CD4-positive, CD25-positive, alpha-beta regulatory T cell (primary cell): ENCODE measurements at regions not wholly inside any gene's neighbourhood (a gene's known extent, or its start where the extent isn't known, plus 50 kb on each side); places are given as distances from the start of the nearest gene placed in this dataset.

Source experiments
- ATAC-seq, 2 donors: fragments of 150-1000 bp; cut with Tn5 transposase; one replicate each; pipeline ENCODE4 v1.10.0; 2021; ENCODE audit warnings: low read depth in 2 of 2, moderate number of reproducible peaks in 2 of 2, moderate library complexity in 1 of 2
- DNase-seq, 3 donors: peaks; one replicate each; pipeline versions ENCODE4 v3.0.0 to v3.0.0-alpha.2; 2012 to 2022; ENCODE audit warnings: mixed read lengths in 1 of 3
- H3K27ac ChIP-seq: one replicate; pipeline ENCODE4 v1.7.0; 2013; ENCODE audit warnings: mild to moderate bottlenecking, low read length; ENCODE audit not compliant: insufficient read depth, poor library complexity, severe bottlenecking
- H3K27me3 ChIP-seq: one replicate; pipeline ENCODE4 v1.7.0; 2013; ENCODE audit warnings: low read length; ENCODE audit not compliant: control insufficient read depth, insufficient read depth
- H3K36me3 ChIP-seq: one replicate; pipeline ENCODE4 v1.7.0; 2013; ENCODE audit warnings: mild to moderate bottlenecking, low read length, moderate library complexity; ENCODE audit not compliant: control insufficient read depth, insufficient read depth
- H3K4me1 ChIP-seq: 2 replicates; pipeline ENCODE4 v1.7.0; 2013; ENCODE audit warnings: mild to moderate bottlenecking, low read length; ENCODE audit not compliant: insufficient read depth, control insufficient read depth, poor library complexity, severe bottlenecking
- H3K4me3 ChIP-seq: one replicate; pipeline ENCODE4 v1.7.0; 2013; ENCODE audit warnings: low read depth, mild to moderate bottlenecking, low read length, moderate library complexity
- H3K9me3 ChIP-seq, 2 experiments: 1 replicate in 1 of 2; 2 replicates in 1 of 2; pipeline ENCODE4 v1.7.0; 2013; ENCODE audit warnings: low read length in 2 of 2, mild to moderate bottlenecking in 1 of 2, moderate library complexity in 1 of 2; ENCODE audit not compliant: control insufficient read depth in 2 of 2
- H3K27ac Mint-ChIP-seq, 3 donors: one replicate each; pipeline ENCODE4 v1.8.0; 2020 to 2022; ENCODE audit warnings: mild to moderate bottlenecking in 3 of 3, mixed read lengths in 3 of 3, moderate library complexity in 2 of 3
- H3K27me3 Mint-ChIP-seq: one replicate; pipeline ENCODE4 v1.8.0; 2022; ENCODE audit warnings: mild to moderate bottlenecking, mixed read lengths
- H3K36me3 Mint-ChIP-seq: one replicate; pipeline ENCODE4 v1.8.0; 2020; ENCODE audit warnings: mixed read lengths
- H3K4me1 Mint-ChIP-seq, 4 donors: one replicate each; pipeline ENCODE4 v1.8.0; 2020 to 2022; ENCODE audit warnings: mixed read lengths in 4 of 4, mild to moderate bottlenecking in 1 of 4
- H3K4me3 Mint-ChIP-seq, 4 donors: one replicate each; pipeline ENCODE4 v1.8.0; 2020 to 2022; ENCODE audit warnings: mild to moderate bottlenecking in 4 of 4, mixed read lengths in 4 of 4, moderate library complexity in 3 of 4
- H3K9me3 Mint-ChIP-seq, 7 donors: one replicate each; pipeline ENCODE4 v1.8.0; 2020 to 2022; ENCODE audit warnings: mixed read lengths in 7 of 7, mild to moderate bottlenecking in 3 of 7, moderate library complexity in 2 of 7

DNA sequence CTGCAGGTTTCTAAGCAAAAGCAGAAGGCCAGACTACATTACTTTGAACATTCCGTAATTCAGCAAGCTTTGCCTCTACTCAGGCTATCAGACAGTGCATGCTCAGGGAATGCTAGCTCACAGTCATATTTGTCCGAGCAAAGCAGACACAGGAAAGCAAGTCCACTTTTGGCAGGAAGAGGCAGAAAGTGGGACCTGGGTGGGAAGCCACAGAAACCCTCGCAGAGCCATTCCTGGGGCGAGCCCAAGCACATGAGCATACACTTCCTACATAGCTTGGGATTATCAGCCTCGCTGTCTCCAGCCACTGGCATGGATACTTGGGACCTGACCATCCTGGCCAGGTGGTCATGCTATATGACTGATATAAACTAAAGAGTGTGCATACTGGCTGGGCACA lies 113.3 kb downstream of the TRIM29 start:
- no peak overlapping the region for H3K27ac ChIP-seq
- H3K9me3 Mint-ChIP-seq = no peaks in the 10 kb centered on the region
- H3K27me3 ChIP-seq = no peaks in the 10 kb centered on the region
- no peaks in the 10 kb centered on the region for H3K27me3 Mint-ChIP-seq
- H3K4me3 Mint-ChIP-seq = no peak overlapping the region
- no peaks in the 10 kb centered on the region for H3K36me3 Mint-ChIP-seq
- no peak for DNase-seq
- no peaks in the 10 kb centered on the region for H3K36me3 ChIP-seq
- H3K4me1 ChIP-seq = no peaks in the 10 kb centered on the region
- no peak for ATAC-seq
- H3K27ac Mint-ChIP-seq = no peak overlapping the region
- H3K4me3 ChIP-seq = no peak overlapping the region
- H3K9me3 ChIP-seq = no peaks in the 10 kb centered on the region
- no peaks in the 10 kb centered on the region for H3K4me1 Mint-ChIP-seq

DNA sequence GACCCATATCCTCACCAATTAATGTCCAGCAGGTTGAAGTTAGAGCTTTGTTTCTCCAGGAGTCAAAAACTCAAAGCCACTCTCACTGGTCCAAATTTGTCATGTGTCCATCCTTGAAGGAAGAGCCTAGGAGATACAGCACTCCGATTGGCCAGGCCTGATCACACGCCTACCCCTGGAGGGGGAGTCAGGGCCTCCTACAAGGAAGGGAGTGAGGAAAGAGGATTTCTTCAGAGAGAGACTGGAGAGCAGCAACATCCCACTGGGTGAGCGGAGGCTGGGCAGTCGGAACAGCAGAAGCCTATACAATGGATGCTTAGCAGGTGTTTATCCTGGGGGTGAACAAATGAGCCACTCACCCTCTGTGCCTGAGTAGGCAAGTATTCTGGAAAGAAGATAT lies 113.9 kb downstream of the TRIM29 start:
- H3K4me1 Mint-ChIP-seq = no peaks in the 10 kb centered on the region
- H3K36me3 ChIP-seq = no peaks in the 10 kb centered on the region
- no peaks in the 10 kb centered on the region for H3K27me3 ChIP-seq
- no peaks in the 10 kb centered on the region for H3K36me3 Mint-ChIP-seq
- ATAC-seq (no peak), DNase-seq (no peak)
- H3K9me3 Mint-ChIP-seq = no peaks in the 10 kb centered on the region
- H3K4me3 ChIP-seq = no peak overlapping the region
- no peaks in the 10 kb centered on the region for H3K9me3 ChIP-seq
- H3K27me3 Mint-ChIP-seq = no peaks in the 10 kb centered on the region
- no peak overlapping the region for H3K27ac Mint-ChIP-seq
- no peak overlapping the region for H3K4me3 Mint-ChIP-seq
- H3K27ac ChIP-seq = no peak overlapping the region
- H3K4me1 ChIP-seq = no peaks in the 10 kb centered on the region

DNA sequence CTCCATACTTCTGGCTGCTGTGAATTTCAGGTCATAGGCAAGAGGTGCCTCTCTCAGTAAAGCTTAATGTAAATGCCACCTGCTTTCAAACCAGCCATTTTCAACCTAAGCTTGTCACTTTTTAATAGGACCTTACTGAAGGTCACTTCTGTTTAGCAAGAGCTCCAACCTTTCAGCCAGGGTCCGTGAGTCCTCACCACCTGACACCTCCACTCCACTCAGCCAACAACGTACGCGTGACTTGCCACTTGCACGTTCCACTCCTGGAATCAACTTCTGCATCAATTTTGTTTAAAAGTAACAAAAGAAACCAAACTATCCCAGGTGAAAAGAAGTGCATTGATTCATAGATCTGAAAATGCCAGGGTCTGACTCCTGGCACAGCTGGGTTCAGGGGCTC lies 114.4 kb downstream of the TRIM29 start:
- Histone ChIP-seq H3K4me3 (no peak overlapping the region), H3K27ac (no peak overlapping the region), H3K36me3 (no peaks in the 10 kb centered on the region), H3K27me3 (no peaks in the 10 kb centered on the region), H3K9me3 (no peaks in the 10 kb centered on the region), H3K4me1 (no peaks in the 10 kb centered on the region)
- Mint-ChIP-seq H3K4me3 (no peak overlapping the region), H3K4me1 (no peaks in the 10 kb centered on the region), H3K27me3 (no peaks in the 10 kb centered on the region), H3K9me3 (no peaks in the 10 kb centered on the region), H3K27ac (no peak overlapping the region), H3K36me3 (no peaks in the 10 kb centered on the region)
- ATAC-seq (no peak), DNase-seq (no peak)

DNA sequence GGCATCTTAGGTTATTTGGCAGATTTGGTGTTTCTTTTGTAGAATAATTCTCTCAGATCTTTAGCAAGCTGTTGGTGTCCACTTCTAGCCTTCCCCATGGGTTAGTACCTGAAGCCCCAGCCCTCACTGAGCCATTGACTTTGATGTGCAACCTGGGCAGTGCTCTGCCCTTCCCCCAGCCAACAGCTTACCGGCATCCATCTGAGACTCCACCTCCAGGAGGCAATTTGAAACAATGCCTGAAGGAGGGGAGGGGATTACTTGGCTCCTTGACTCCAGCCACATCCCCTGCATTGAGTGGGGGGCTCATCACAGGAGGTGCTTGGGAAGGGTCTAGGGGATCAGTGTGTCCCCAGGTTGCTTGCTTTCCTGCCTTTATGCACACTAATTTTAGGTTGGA lies 114.8 kb downstream of the TRIM29 start:
- Mint-ChIP-seq H3K4me1 (no peaks in the 10 kb centered on the region), H3K27me3 (no peaks in the 10 kb centered on the region), H3K36me3 (no peaks in the 10 kb centered on the region), H3K9me3 (no peaks in the 10 kb centered on the region), H3K27ac (no peak overlapping the region), H3K4me3 (no peak overlapping the region)
- ATAC-seq (no peak), DNase-seq (no peak)
- Histone ChIP-seq H3K27ac (no peak overlapping the region), H3K36me3 (no peaks in the 10 kb centered on the region), H3K4me3 (no peak overlapping the region), H3K9me3 (no peaks in the 10 kb centered on the region), H3K4me1 (no peaks in the 10 kb centered on the region), H3K27me3 (no peaks in the 10 kb centered on the region)

DNA sequence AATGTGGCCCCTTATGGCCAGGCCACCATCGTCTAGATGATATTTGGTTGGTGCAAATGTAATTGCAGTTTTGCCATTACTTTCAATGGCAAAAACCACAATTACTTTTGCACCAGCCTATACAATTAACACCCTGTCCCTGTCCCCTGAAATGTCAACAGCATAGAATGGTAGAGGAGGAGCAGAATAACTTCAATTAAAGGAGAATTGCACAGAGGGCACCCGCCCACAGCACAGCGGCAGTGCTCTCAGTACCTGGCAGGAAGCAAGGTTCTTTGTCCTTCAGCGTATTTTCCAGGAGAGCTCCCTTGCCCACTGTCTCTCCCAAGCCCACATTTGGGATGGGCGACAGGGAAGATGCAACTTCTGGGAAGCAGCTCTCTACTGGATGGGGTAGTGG lies 115.3 kb downstream of the TRIM29 start:
- Mint-ChIP-seq H3K4me1 (no peaks in the 10 kb centered on the region), H3K36me3 (no peaks in the 10 kb centered on the region), H3K27ac (no peak overlapping the region), H3K9me3 (peaks cover 0 to under 1% (median 0%) of the 10 kb centered on the region in 7 donors), H3K27me3 (no peaks in the 10 kb centered on the region), H3K4me3 (no peak overlapping the region)
- Histone ChIP-seq H3K27ac (no peak overlapping the region), H3K9me3 (no peaks in the 10 kb centered on the region), H3K4me1 (no peaks in the 10 kb centered on the region), H3K4me3 (no peak overlapping the region), H3K36me3 (no peaks in the 10 kb centered on the region), H3K27me3 (no peaks in the 10 kb centered on the region)
- DNase-seq (no peak), ATAC-seq (no peak)

DNA sequence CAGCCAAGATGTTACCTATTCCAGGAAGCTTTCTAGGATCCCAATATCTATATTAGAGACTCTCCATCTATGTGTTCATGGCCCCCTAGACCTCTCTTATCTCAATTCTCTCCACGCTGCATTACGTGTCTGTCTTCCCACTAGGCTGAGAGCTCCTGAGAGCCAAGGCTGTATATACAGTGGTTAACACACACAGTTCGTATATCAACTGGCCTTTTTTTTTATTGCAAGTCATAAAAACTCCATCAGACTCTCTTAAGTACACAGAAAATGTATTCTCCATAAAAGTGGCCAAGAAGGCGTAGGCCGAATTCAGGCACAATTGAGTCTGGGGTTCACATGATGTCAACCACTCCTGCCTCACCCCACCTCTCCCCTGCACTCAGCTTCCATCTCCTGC lies 115.9 kb downstream of the TRIM29 start:
- H3K4me3 Mint-ChIP-seq = no peak overlapping the region
- no peak for ATAC-seq

DNA sequence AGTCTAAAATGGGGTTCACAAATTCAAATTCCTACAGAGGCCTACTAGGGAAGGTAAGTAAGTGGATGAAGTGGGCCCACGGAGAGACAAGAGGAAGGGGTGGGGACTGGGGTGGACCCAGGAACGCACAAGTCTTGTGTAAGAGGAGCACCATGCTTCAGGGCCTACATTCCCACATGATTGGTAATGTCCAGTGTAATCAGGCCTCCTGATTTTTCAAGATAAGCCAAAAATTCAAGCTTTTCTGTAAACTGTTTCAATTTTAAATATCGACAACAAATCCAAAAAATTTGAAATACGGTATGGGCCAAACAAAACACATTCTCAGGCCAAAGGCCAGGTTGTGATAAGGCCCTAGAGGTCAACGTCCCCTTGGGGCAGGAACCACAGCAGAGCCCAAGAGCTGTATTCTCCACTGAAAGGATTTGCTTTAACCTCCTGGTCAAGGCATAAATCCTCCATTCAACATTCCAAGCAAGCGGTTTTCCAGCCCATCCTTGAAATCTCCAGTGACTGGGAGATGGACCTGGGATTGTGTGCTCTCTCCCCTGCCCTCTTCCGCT lies 116.4 kb downstream of the TRIM29 start:
- H3K27me3 Mint-ChIP-seq = no peaks in the 10 kb centered on the region
- no peak overlapping the region for H3K4me3 ChIP-seq
- no peak overlapping the region for H3K4me3 Mint-ChIP-seq
- no peaks in the 10 kb centered on the region for H3K9me3 ChIP-seq
- H3K36me3 Mint-ChIP-seq = no peaks in the 10 kb centered on the region
- H3K27me3 ChIP-seq = peaks cover 3% of the 10 kb centered on the region
- H3K4me1 ChIP-seq = no peaks in the 10 kb centered on the region
- DNase-seq (no peak), ATAC-seq (no peak)
- no peak overlapping the region for H3K27ac Mint-ChIP-seq
- H3K9me3 Mint-ChIP-seq = peaks cover 0 to 4% (median 0%) of the 10 kb centered on the region in 7 donors
- peaks cover 0 to 3% (median 0%) of the 10 kb centered on the region in 4 donors for H3K4me1 Mint-ChIP-seq
- H3K36me3 ChIP-seq = no peaks in the 10 kb centered on the region
- H3K27ac ChIP-seq = no peak overlapping the region

More for the DNA sequence above, 115.9 kb downstream of the TRIM29 start:
- peaks cover 0 to 3% (median 0%) of the 10 kb centered on the region in 4 donors for H3K4me1 Mint-ChIP-seq
- no peak for DNase-seq
- H3K4me1 ChIP-seq = no peaks in the 10 kb centered on the region
- no peak overlapping the region for H3K27ac ChIP-seq
- no peaks in the 10 kb centered on the region for H3K27me3 Mint-ChIP-seq
- H3K9me3 ChIP-seq = no peaks in the 10 kb centered on the region
- H3K4me3 ChIP-seq = no peak overlapping the region
- H3K36me3 ChIP-seq = no peaks in the 10 kb centered on the region
- no peaks in the 10 kb centered on the region for H3K36me3 Mint-ChIP-seq
- H3K9me3 Mint-ChIP-seq = peaks cover 0 to 4% (median 0%) of the 10 kb centered on the region in 7 donors
- peaks cover 3% of the 10 kb centered on the region for H3K27me3 ChIP-seq
- no peak overlapping the region for H3K27ac Mint-ChIP-seq

DNA sequence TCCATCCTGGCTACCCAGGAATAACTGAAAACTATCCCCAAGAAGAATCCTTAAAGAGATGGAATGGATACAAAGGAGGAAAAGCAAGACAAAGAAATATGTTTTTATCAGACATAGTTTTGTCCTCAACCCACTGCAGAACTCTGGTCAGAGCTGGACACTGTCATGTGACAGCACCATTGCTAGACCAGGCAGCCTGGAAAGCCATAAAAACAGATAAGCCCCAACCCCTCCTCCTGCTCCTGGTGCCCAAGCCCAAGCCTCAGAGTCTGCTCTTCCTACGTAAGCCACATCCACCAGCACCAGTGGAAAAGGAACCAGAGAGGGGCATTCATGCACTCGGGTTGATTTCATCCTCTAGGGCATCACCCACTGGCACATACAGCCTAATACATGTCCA lies 116.9 kb downstream of the TRIM29 start:
- ATAC-seq (no peak), DNase-seq (no peak)
- Histone ChIP-seq H3K4me3 (no peak overlapping the region), H3K4me1 (no peaks in the 10 kb centered on the region), H3K9me3 (no peaks in the 10 kb centered on the region), H3K27me3 (peaks cover 3% of the 10 kb centered on the region), H3K27ac (no peak overlapping the region), H3K36me3 (no peaks in the 10 kb centered on the region)
- Mint-ChIP-seq H3K27me3 (no peaks in the 10 kb centered on the region), H3K4me1 (peaks cover 0 to 3% (median 0%) of the 10 kb centered on the region in 4 donors), H3K27ac (no peak overlapping the region), H3K9me3 (peaks cover 0 to 6% (median 0%) of the 10 kb centered on the region in 7 donors), H3K36me3 (no peaks in the 10 kb centered on the region), H3K4me3 (no peak overlapping the region)
